ENCODE measurements at regions not wholly inside any gene's neighbourhood (a gene's known extent, or its start where the extent isn't known, plus 50 kb on each side); places are given as distances from the start of the nearest gene placed in this dataset.

DNA sequence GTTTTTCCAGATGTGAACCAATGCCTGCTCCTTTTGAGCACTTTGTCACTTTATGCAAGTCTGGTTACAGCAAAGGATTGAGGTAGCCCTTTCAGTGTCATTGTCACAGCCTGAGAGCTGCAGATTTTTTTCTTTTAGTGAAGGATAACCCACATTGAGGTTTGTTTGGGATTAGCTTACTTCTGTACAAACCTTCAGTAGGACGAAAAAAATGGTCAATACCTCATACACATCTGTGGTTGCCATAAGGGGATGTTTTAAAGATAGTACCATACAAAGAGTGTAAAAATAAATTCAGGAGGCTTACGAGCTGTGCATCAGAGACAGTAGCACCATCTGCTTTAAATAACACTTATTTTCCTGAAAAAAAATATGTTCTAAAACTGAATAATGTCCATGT, 566.0 kb downstream of the AJAP1 start:
- Histone ChIP-seq H3K27ac (ENCODE audit: low read depth, low read length) (no peak overlapping the region), H3K4me1 (ENCODE audit: control insufficient read depth, low read length) (no peaks in the 10 kb centered on the region), H3K27me3 (ENCODE audit: control insufficient read depth, low read length) (no peaks in the 10 kb centered on the region), H3K9me2 (replicated peaks; ENCODE audit: control insufficient read depth, low read length) (no peaks in the 10 kb centered on the region), H3K36me3 (ENCODE audit: control insufficient read depth, low read length) (no peaks in the 10 kb centered on the region; the same call in 1 of the 2 replicates), H3K79me2 (ENCODE audit: control insufficient read depth, low read length) (no peaks in the 10 kb centered on the region), H3K9me3 (ENCODE audit: control insufficient read depth, insufficient read depth, low read length) (no peaks in the 10 kb centered on the region), H3K4me3 (ENCODE audit: low read length) (no peak overlapping the region), H3K4me2 (ENCODE audit: low read length) (no peak overlapping the region), H4K20me1 (ENCODE audit: control insufficient read depth, insufficient read depth, low read depth, low read length) (no peaks in the 10 kb centered on the region), H3F3A (ENCODE audit: control insufficient read depth, insufficient read depth) (no peaks in the 10 kb centered on the region)
- TF ChIP-seq EZH2phosphoT487 (IDR thresholded peaks at IDR 0.05; ENCODE audit: borderline replicate concordance, low read length) = no peak
- TF ChIP-seq CTCF (IDR thresholded peaks at IDR 0.05; ENCODE audit: low read depth, low read length, poor library complexity, severe bottlenecking) = no peak

GRCh38 chr1:5200006-5200405, 545.6 kb downstream of the AJAP1 start:
- no peaks in the 10 kb centered on the region for H3K9me3 ChIP-seq (ENCODE audit: control insufficient read depth, insufficient read depth, low read length)
- no peaks in the 10 kb centered on the region for H3K4me1 ChIP-seq (ENCODE audit: control insufficient read depth, low read length)
- no peak overlapping the region for H3K27ac ChIP-seq (ENCODE audit: low read depth, low read length)
- no peaks in the 10 kb centered on the region for H3K9me2 ChIP-seq (replicated peaks; ENCODE audit: control insufficient read depth, low read length)
- H3K4me2 ChIP-seq (ENCODE audit: low read length) = no peak overlapping the region
- no peak overlapping the region for H3K4me3 ChIP-seq (ENCODE audit: low read length)
- H4K20me1 ChIP-seq (ENCODE audit: control insufficient read depth, insufficient read depth, low read depth, low read length) = no peaks in the 10 kb centered on the region
- no peaks in the 10 kb centered on the region for H3F3A ChIP-seq (ENCODE audit: control insufficient read depth, insufficient read depth)
- TF ChIP-seq EZH2phosphoT487 (IDR thresholded peaks at IDR 0.05; ENCODE audit: borderline replicate concordance, low read length) (no peak), CTCF (IDR thresholded peaks at IDR 0.05; ENCODE audit: low read depth, low read length, poor library complexity, severe bottlenecking) (no peak)
- H3K79me2 ChIP-seq (ENCODE audit: control insufficient read depth, low read length) = no peaks in the 10 kb centered on the region
- no peaks in the 10 kb centered on the region for H3K36me3 ChIP-seq (ENCODE audit: control insufficient read depth, low read length)
- H3K27me3 ChIP-seq (ENCODE audit: control insufficient read depth, low read length) = no peaks in the 10 kb centered on the region

GRCh38 chr1:5198328-5198727, 543.9 kb downstream of the AJAP1 start:
- Histone ChIP-seq H4K20me1 (ENCODE audit: control insufficient read depth, insufficient read depth, low read depth, low read length) (no peaks in the 10 kb centered on the region), H3K27ac (ENCODE audit: low read depth, low read length) (no peak overlapping the region), H3K79me2 (ENCODE audit: control insufficient read depth, low read length) (no peaks in the 10 kb centered on the region), H3K9me2 (replicated peaks; ENCODE audit: control insufficient read depth, low read length) (no peaks in the 10 kb centered on the region), H3K4me1 (ENCODE audit: control insufficient read depth, low read length) (no peaks in the 10 kb centered on the region), H3F3A (ENCODE audit: control insufficient read depth, insufficient read depth) (no peaks in the 10 kb centered on the region), H3K36me3 (ENCODE audit: control insufficient read depth, low read length) (no peaks in the 10 kb centered on the region), H3K4me3 (ENCODE audit: low read length) (no peak overlapping the region), H3K4me2 (ENCODE audit: low read length) (no peak overlapping the region), H3K27me3 (ENCODE audit: control insufficient read depth, low read length) (no peaks in the 10 kb centered on the region), H3K9me3 (ENCODE audit: control insufficient read depth, insufficient read depth, low read length) (no peaks in the 10 kb centered on the region)
- no peak for TF ChIP-seq EZH2phosphoT487 (IDR thresholded peaks at IDR 0.05; ENCODE audit: borderline replicate concordance, low read length)
- no peak for TF ChIP-seq CTCF (IDR thresholded peaks at IDR 0.05; ENCODE audit: low read depth, low read length, poor library complexity, severe bottlenecking)

DNA sequence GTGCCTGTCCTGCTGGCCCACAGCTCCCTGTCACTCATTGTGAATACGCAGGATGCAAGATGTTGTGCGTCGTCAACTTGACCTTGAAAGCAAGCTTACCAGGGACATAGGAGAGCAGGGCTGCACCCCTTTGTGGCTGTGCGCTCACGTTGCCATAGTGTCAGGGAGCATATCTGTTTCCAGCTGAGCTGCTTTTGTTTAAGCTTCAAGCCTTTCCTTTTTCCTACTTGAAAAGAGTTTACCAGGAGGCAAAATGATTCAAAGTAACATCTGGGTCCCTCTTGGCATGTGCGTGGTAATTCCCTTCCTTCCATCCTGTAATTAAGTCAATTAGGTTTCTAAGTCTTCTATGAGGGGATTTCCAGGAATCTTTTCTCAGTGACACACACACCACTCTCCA, 537.1 kb downstream of the AJAP1 start:
- Histone ChIP-seq H3K9me2 (replicated peaks; ENCODE audit: control insufficient read depth, low read length) (no peaks in the 10 kb centered on the region), H3F3A (ENCODE audit: control insufficient read depth, insufficient read depth) (no peaks in the 10 kb centered on the region), H3K4me3 (ENCODE audit: low read length) (no peak overlapping the region), H3K9me3 (ENCODE audit: control insufficient read depth, insufficient read depth, low read length) (no peaks in the 10 kb centered on the region), H4K20me1 (ENCODE audit: control insufficient read depth, insufficient read depth, low read depth, low read length) (no peaks in the 10 kb centered on the region), H3K27me3 (ENCODE audit: control insufficient read depth, low read length) (no peaks in the 10 kb centered on the region), H3K36me3 (ENCODE audit: control insufficient read depth, low read length) (no peaks in the 10 kb centered on the region), H3K4me1 (ENCODE audit: control insufficient read depth, low read length) (no peaks in the 10 kb centered on the region), H3K79me2 (ENCODE audit: control insufficient read depth, low read length) (no peaks in the 10 kb centered on the region), H3K4me2 (ENCODE audit: low read length) (no peak overlapping the region), H3K27ac (ENCODE audit: low read depth, low read length) (no peak overlapping the region)
- TF ChIP-seq EZH2phosphoT487 (IDR thresholded peaks at IDR 0.05; ENCODE audit: borderline replicate concordance, low read length) = no peak

Measured in DOHH2 (cell line).